ENCODE measurements at regions not wholly inside any gene's neighbourhood (a gene's known extent, or its start where the extent isn't known, plus 50 kb on each side); places are given as distances from the start of the nearest gene placed in this dataset.

- TF ChIP-seq CTCF (conservative IDR thresholded peaks at IDR 0.05; ENCODE audit: low read depth, low read length): no peak
- TF ChIP-seq EZH2 (IDR thresholded peaks at IDR 0.05; ENCODE audit: low read length, unreplicated experiment): no peak
- no peak for TF ChIP-seq EZH2phosphoT487 (IDR thresholded peaks at IDR 0.05; ENCODE audit: borderline replicate concordance, low read length)
These were observed 185.2 kb downstream of the SOX9 start for GRCh38 chr17:72306037-72306436.

Data from PC-3 (cell line).